ENCODE measurements at regions not wholly inside any gene's neighbourhood (a gene's known extent, or its start where the extent isn't known, plus 50 kb on each side); places are given as distances from the start of the nearest gene placed in this dataset.

- no peak for TF ChIP-seq CTCF (IDR thresholded peaks at IDR 0.05)
- TF ChIP-seq POLR2A (IDR thresholded peaks at IDR 0.05): no peak
Observed at GRCh38 chr15:91356083-91356482, 256.0 kb downstream of the SV2B start.

Measured in heart left ventricle (tissue), 13 donors.